ENCODE measurements at regions not wholly inside any gene's neighbourhood (a gene's known extent, or its start where the extent isn't known, plus 50 kb on each side); places are given as distances from the start of the nearest gene placed in this dataset.

DNA sequence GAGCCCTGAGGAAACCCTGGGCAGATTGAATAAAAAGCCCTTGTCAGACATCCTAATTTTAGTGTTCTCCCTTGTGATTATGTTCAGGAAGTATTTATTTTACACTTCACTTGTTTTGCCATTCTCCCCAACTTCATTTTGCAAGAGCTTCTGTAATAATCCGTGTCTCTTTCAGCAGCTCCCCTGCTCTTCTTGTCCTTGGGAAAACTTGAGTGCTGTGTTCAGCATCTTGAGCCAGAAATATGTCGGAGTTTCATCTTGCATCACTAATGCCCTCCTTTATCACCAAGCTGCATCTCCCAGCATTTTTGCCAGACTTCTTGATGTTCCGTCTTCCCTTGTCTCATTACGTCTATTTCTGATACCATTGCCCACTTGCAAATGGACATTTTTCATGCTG is 486.5 kb upstream of the EEF2KMT start:
- TF ChIP-seq, protein P1, sequence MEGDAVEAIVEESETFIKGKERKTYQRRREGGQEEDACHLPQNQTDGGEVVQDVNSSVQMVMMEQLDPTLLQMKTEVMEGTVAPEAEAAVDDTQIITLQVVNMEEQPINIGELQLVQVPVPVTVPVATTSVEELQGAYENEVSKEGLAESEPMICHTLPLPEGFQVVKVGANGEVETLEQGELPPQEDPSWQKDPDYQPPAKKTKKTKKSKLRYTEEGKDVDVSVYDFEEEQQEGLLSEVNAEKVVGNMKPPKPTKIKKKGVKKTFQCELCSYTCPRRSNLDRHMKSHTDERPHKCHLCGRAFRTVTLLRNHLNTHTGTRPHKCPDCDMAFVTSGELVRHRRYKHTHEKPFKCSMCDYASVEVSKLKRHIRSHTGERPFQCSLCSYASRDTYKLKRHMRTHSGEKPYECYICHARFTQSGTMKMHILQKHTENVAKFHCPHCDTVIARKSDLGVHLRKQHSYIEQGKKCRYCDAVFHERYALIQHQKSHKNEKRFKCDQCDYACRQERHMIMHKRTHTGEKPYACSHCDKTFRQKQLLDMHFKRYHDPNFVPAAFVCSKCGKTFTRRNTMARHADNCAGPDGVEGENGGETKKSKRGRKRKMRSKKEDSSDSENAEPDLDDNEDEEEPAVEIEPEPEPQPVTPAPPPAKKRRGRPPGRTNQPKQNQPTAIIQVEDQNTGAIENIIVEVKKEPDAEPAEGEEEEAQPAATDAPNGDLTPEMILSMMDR (IDR thresholded peaks at IDR 0.05; ENCODE audit: insufficient read depth, low read length, poor library complexity, severe bottlenecking): no peak
- no peak for TF ChIP-seq EZH2phosphoT487 (conservative IDR thresholded peaks at IDR 0.05; ENCODE audit: low read length)

All from SU-DHL-6 (cell line).